Hepatocyte (in vitro differentiated cells): ENCODE measurements at regions not wholly inside any gene's neighbourhood (a gene's known extent, or its start where the extent isn't known, plus 50 kb on each side); places are given as distances from the start of the nearest gene placed in this dataset.

Experiments used
- CTCF ChIP-seq: fragments of 200-600 bp; sonication (generic); IDR thresholded peaks from 2 replicates; pipeline ENCODE4 v1.5.1; 2016; ENCODE audit warnings: antibody characterized with exemption, mild to moderate bottlenecking; ENCODE audit not compliant: poor library complexity
- EZH2 ChIP-seq: fragments of 200-600 bp; sonication (generic); IDR thresholded peaks from 2 replicates; pipeline ENCODE4 v1.6.1; 2016; ENCODE audit warnings: antibody characterized with exemption, mild to moderate bottlenecking, borderline replicate concordance

- TF ChIP-seq CTCF: no peak
- TF ChIP-seq EZH2: no peak
These were observed 217.6 kb upstream of the ANO5 start for GRCh38 chr11:21975242-21975641.
